ENCODE measurements at regions not wholly inside any gene's neighbourhood (a gene's known extent, or its start where the extent isn't known, plus 50 kb on each side); places are given as distances from the start of the nearest gene placed in this dataset.

GRCh38 chr6:90759664-90760063, 172.8 kb upstream of the MAP3K7 start:
- TF ChIP-seq CTCF (IDR thresholded peaks at IDR 0.05; ENCODE audit: low read depth, low read length) (no peak), MYC (IDR thresholded peaks at IDR 0.05; ENCODE audit: low read depth, low read length) (no peak), MAX (IDR thresholded peaks at IDR 0.05; ENCODE audit: low read depth, low read length) (no peak), POLR2A (IDR thresholded peaks at IDR 0.05; ENCODE audit: extremely low read depth, insufficient read length) (no peak)
- no peak for DNase-seq (ENCODE audit: low read depth)
- no peak overlapping the region for H3K4me3 ChIP-seq (ENCODE audit: low read depth, low read length)

- no peak for DNase-seq (ENCODE audit: low read depth)
- H3K4me3 ChIP-seq (ENCODE audit: low read depth, low read length): no peak overlapping the region
- TF ChIP-seq MAX (IDR thresholded peaks at IDR 0.05; ENCODE audit: low read depth, low read length) (no peak), MYC (IDR thresholded peaks at IDR 0.05; ENCODE audit: low read depth, low read length) (no peak), CTCF (IDR thresholded peaks at IDR 0.05; ENCODE audit: low read depth, low read length) (no peak)
Observed at GRCh38 chr6:90758741-90759140, 171.9 kb upstream of the MAP3K7 start.

- H3K4me3 ChIP-seq (ENCODE audit: low read depth, low read length): no peak overlapping the region
- DNase-seq (ENCODE audit: low read depth): no peak
- TF ChIP-seq MAX (IDR thresholded peaks at IDR 0.05; ENCODE audit: low read depth, low read length): no peak
- no peak for TF ChIP-seq CTCF (IDR thresholded peaks at IDR 0.05; ENCODE audit: low read depth, low read length)
- no peak for TF ChIP-seq MYC (IDR thresholded peaks at IDR 0.05; ENCODE audit: low read depth, low read length)
- TF ChIP-seq POLR2A (IDR thresholded peaks at IDR 0.05; ENCODE audit: extremely low read depth, insufficient read length): no peak
Observed at GRCh38 chr6:90753820-90754643, 167.2 kb upstream of the MAP3K7 start.

GRCh38 chr6:90739802-90740201, 152.9 kb upstream of the MAP3K7 start:
- H3K4me3 ChIP-seq (ENCODE audit: low read depth, low read length): no peak overlapping the region
- no peak for DNase-seq (ENCODE audit: low read depth)
- TF ChIP-seq MYC (IDR thresholded peaks at IDR 0.05; ENCODE audit: low read depth, low read length): no peak
- no peak for TF ChIP-seq POLR2A (IDR thresholded peaks at IDR 0.05; ENCODE audit: extremely low read depth, insufficient read length)
- TF ChIP-seq MAX (IDR thresholded peaks at IDR 0.05; ENCODE audit: low read depth, low read length): no peak
- TF ChIP-seq CTCF (IDR thresholded peaks at IDR 0.05; ENCODE audit: low read depth, low read length): no peak

GRCh38 chr6:90739339-90739738, 152.5 kb upstream of the MAP3K7 start:
- no peak overlapping the region for H3K4me3 ChIP-seq (ENCODE audit: low read depth, low read length)
- no peak for DNase-seq (ENCODE audit: low read depth)
- no peak for TF ChIP-seq POLR2A (IDR thresholded peaks at IDR 0.05; ENCODE audit: extremely low read depth, insufficient read length)
- TF ChIP-seq MAX (IDR thresholded peaks at IDR 0.05; ENCODE audit: low read depth, low read length): no peak
- no peak for TF ChIP-seq MYC (IDR thresholded peaks at IDR 0.05; ENCODE audit: low read depth, low read length)
- no peak for TF ChIP-seq CTCF (IDR thresholded peaks at IDR 0.05; ENCODE audit: low read depth, low read length)
